ENCODE measurements at regions not wholly inside any gene's neighbourhood (a gene's known extent, or its start where the extent isn't known, plus 50 kb on each side); places are given as distances from the start of the nearest gene placed in this dataset.

DNA sequence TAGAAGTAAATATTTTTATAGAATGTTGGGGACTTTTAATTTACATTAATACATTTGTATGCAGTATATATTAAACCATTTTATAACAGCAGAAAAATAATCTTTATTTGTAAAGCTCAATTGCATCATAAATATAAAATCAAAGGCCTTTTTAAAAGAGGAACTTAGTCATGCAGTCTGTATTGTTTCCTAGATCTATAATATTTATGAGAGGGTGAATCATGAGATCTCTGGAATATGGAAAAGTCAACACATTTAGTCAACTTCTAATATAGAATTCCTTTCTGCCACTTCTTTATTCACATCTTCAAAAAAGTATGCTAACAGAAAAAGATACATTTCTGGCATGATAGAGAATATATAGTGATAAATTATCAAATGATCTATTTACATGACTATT lies 410.3 kb upstream of the ZNF385D start:
- TF ChIP-seq OSR1 (CRISPR knock-in tag; IDR thresholded peaks at IDR 0.05): no peak
- TF ChIP-seq SNAI2 (CRISPR knock-in tag; IDR thresholded peaks at IDR 0.05): no peak
- no peak for TF ChIP-seq CSDC2 (CRISPR knock-in tag; IDR thresholded peaks at IDR 0.05)
- no peak for TF ChIP-seq ZFP3 (CRISPR knock-in tag; IDR thresholded peaks at IDR 0.05)
- TF ChIP-seq, protein P1, sequence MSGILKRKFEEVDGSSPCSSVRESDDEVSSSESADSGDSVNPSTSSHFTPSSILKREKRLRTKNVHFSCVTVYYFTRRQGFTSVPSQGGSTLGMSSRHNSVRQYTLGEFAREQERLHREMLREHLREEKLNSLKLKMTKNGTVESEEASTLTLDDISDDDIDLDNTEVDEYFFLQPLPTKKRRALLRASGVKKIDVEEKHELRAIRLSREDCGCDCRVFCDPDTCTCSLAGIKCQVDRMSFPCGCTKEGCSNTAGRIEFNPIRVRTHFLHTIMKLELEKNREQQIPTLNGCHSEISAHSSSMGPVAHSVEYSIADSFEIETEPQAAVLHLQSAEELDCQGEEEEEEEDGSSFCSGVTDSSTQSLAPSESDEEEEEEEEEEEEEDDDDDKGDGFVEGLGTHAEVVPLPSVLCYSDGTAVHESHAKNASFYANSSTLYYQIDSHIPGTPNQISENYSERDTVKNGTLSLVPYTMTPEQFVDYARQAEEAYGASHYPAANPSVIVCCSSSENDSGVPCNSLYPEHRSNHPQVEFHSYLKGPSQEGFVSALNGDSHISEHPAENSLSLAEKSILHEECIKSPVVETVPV (CRISPR knock-in tag; IDR thresholded peaks at IDR 0.05): no peak
- TF ChIP-seq, protein P2, sequence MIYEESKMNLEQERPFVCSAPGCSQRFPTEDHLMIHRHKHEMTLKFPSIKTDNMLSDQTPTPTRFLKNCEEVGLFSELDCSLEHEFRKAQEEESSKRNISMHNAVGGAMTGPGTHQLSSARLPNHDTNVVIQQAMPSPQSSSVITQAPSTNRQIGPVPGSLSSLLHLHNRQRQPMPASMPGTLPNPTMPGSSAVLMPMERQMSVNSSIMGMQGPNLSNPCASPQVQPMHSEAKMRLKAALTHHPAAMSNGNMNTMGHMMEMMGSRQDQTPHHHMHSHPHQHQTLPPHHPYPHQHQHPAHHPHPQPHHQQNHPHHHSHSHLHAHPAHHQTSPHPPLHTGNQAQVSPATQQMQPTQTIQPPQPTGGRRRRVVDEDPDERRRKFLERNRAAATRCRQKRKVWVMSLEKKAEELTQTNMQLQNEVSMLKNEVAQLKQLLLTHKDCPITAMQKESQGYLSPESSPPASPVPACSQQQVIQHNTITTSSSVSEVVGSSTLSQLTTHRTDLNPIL (CRISPR knock-in tag; IDR thresholded peaks at IDR 0.05; ENCODE audit: low read depth): no peak
- TF ChIP-seq BACH2 (CRISPR knock-in tag; IDR thresholded peaks at IDR 0.05; ENCODE audit: borderline replicate concordance): no peak
- TF ChIP-seq, protein P3, sequence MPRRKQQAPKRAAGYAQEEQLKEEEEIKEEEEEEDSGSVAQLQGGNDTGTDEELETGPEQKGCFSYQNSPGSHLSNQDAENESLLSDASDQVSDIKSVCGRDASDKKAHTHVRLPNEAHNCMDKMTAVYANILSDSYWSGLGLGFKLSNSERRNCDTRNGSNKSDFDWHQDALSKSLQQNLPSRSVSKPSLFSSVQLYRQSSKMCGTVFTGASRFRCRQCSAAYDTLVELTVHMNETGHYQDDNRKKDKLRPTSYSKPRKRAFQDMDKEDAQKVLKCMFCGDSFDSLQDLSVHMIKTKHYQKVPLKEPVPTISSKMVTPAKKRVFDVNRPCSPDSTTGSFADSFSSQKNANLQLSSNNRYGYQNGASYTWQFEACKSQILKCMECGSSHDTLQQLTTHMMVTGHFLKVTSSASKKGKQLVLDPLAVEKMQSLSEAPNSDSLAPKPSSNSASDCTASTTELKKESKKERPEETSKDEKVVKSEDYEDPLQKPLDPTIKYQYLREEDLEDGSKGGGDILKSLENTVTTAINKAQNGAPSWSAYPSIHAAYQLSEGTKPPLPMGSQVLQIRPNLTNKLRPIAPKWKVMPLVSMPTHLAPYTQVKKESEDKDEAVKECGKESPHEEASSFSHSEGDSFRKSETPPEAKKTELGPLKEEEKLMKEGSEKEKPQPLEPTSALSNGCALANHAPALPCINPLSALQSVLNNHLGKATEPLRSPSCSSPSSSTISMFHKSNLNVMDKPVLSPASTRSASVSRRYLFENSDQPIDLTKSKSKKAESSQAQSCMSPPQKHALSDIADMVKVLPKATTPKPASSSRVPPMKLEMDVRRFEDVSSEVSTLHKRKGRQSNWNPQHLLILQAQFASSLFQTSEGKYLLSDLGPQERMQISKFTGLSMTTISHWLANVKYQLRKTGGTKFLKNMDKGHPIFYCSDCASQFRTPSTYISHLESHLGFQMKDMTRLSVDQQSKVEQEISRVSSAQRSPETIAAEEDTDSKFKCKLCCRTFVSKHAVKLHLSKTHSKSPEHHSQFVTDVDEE (CRISPR knock-in tag; IDR thresholded peaks at IDR 0.05): no peak
- ATAC-seq: no peak

DNA sequence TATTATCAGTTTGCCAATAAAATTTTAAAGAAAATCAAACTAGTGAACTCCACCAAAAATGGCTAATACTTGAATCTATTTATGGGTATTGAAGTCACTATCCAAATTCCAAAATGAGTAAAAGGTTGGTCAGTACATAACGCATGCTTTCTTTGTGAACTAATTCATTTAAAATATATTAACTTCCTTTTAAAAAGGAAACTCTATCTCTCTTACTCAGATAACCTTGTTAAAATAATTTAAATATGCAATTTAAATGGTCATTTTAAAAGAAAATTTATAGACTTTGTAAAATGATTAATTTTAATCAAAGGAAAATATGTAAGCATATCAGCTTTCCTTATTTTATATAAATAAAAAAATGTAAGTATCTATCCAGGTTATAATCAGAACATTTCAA lies 419.4 kb upstream of the ZNF385D start:
- no peak for ATAC-seq
- TF ChIP-seq, protein P2 (CRISPR knock-in tag; IDR thresholded peaks at IDR 0.05; ENCODE audit: low read depth): 0 out of 2 replicates have a peak, but pooled peaks have one; percentile 29
- TF ChIP-seq ISL1 (CRISPR knock-in tag; IDR thresholded peaks at IDR 0.05) (peak; percentile 93), CSDC2 (CRISPR knock-in tag; IDR thresholded peaks at IDR 0.05) (no peak), ESRRG (CRISPR knock-in tag; IDR thresholded peaks at IDR 0.05) (0 out of 2 replicates have a peak, but pooled peaks have one; percentile 47)

DNA sequence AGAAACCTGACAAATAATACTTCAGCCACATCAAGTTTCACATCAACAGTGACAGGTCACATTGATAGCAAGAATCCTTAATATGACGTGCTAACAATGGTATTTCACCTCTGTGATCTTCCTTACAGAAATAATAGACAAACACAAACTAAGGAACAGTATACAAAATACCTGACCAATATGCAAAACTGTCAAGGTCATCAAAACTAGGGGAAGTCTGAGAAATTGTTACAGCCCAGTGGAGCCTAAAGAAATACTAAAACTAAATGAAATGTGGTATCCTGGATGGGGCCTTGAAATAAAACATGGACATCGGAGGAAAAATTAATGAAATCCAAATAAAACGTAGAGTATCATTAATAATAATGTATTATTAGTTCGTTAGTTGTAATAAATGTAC lies 422.0 kb upstream of the ZNF385D start:
- no peak for ATAC-seq
- TF ChIP-seq ZNF70 (CRISPR knock-in tag; IDR thresholded peaks at IDR 0.05): no peak

DNA sequence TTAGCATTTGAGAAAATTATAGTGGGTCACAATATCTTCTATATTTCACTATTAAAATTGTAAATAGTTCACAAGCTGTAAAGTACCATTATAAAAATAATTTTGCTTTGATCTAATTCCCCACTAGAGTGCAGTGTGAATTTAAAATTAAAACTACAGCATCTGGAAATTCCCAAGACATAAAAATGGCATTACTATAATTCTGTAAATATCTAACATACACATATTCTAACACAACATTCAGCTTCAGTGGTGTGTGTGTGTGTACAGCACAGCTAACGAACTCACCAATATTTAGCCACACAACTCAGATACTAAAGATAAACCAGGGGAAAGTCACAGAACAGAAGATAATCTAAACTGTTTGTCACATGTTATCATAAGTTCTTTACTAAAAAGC lies 424.9 kb upstream of the ZNF385D start:
- 0 out of 3 replicates have a peak, but pooled peaks have one; percentile 41 for ATAC-seq
- peak; percentile 16; the same call in 1 of the 2 replicates for TF ChIP-seq TCF4 (CRISPR knock-in tag; IDR thresholded peaks at IDR 0.05; ENCODE audit: borderline replicate concordance)
- no peak for TF ChIP-seq ZNF8 (CRISPR knock-in tag; IDR thresholded peaks at IDR 0.05)
- no peak for TF ChIP-seq TOX (CRISPR knock-in tag; IDR thresholded peaks at IDR 0.05; ENCODE audit: borderline replicate concordance)

DNA sequence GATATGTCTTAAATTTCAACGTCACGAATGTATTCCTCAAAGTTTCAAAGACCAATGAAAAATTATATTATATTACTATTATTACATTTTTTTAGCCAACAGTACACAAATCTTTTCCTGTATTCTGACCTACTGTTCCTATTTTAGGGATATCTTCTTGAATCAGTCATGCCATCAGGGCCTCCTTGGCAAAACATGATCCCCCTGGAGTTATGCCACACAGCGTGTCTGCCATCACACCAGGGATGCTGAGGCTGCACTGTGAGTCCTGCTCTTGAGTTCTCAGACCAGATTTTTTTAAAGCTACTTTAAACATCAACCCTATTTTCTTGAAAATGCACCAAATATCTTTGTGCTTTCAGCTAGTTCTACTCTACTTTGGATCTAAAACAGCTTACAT lies 425.9 kb upstream of the ZNF385D start:
- no peak for ATAC-seq
- TF ChIP-seq CSDC2 (CRISPR knock-in tag; IDR thresholded peaks at IDR 0.05): no peak
- TF ChIP-seq ZFP30 (CRISPR knock-in tag; IDR thresholded peaks at IDR 0.05): no peak
- TF ChIP-seq, protein P2 (CRISPR knock-in tag; IDR thresholded peaks at IDR 0.05; ENCODE audit: low read depth): no peak
- no peak for TF ChIP-seq ZC3H10 (CRISPR knock-in tag; IDR thresholded peaks at IDR 0.05)
- TF ChIP-seq, protein P4, sequence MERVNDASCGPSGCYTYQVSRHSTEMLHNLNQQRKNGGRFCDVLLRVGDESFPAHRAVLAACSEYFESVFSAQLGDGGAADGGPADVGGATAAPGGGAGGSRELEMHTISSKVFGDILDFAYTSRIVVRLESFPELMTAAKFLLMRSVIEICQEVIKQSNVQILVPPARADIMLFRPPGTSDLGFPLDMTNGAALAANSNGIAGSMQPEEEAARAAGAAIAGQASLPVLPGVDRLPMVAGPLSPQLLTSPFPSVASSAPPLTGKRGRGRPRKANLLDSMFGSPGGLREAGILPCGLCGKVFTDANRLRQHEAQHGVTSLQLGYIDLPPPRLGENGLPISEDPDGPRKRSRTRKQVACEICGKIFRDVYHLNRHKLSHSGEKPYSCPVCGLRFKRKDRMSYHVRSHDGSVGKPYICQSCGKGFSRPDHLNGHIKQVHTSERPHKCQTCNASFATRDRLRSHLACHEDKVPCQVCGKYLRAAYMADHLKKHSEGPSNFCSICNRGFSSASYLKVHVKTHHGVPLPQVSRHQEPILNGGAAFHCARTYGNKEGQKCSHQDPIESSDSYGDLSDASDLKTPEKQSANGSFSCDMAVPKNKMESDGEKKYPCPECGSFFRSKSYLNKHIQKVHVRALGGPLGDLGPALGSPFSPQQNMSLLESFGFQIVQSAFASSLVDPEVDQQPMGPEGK (CRISPR knock-in tag; IDR thresholded peaks at IDR 0.05; ENCODE audit: borderline replicate concordance): no peak
- TF ChIP-seq ISL1 (CRISPR knock-in tag; IDR thresholded peaks at IDR 0.05): no peak
- TF ChIP-seq SNAI2 (CRISPR knock-in tag; IDR thresholded peaks at IDR 0.05): no peak
- no peak for TF ChIP-seq OSR1 (CRISPR knock-in tag; IDR thresholded peaks at IDR 0.05)
- TF ChIP-seq, protein P5, sequence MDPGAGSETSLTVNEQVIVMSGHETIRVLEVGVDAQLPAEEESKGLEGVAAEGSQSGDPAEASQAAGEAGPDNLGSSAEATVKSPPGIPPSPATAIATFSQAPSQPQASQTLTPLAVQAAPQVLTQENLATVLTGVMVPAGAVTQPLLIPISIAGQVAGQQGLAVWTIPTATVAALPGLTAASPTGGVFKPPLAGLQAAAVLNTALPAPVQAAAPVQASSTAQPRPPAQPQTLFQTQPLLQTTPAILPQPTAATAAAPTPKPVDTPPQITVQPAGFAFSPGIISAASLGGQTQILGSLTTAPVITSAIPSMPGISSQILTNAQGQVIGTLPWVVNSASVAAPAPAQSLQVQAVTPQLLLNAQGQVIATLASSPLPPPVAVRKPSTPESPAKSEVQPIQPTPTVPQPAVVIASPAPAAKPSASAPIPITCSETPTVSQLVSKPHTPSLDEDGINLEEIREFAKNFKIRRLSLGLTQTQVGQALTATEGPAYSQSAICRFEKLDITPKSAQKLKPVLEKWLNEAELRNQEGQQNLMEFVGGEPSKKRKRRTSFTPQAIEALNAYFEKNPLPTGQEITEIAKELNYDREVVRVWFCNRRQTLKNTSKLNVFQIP (CRISPR knock-in tag; IDR thresholded peaks at IDR 0.05; ENCODE audit: borderline replicate concordance, low read depth): no peak
- no peak for TF ChIP-seq TOX (CRISPR knock-in tag; IDR thresholded peaks at IDR 0.05; ENCODE audit: borderline replicate concordance)
- no peak for TF ChIP-seq TCF4 (CRISPR knock-in tag; IDR thresholded peaks at IDR 0.05; ENCODE audit: borderline replicate concordance)
- TF ChIP-seq RARB (CRISPR knock-in tag; IDR thresholded peaks at IDR 0.05): no peak
- TF ChIP-seq ZFP3 (CRISPR knock-in tag; IDR thresholded peaks at IDR 0.05): no peak
- TF ChIP-seq ESRRG (CRISPR knock-in tag; IDR thresholded peaks at IDR 0.05): no peak

Measured in SK-N-SH treated with all-trans-retinoic acid at 6 μM for 48 hours (cell line).